HPDE6-E6E7 (cell line): ENCODE measurements at regions not wholly inside any gene's neighbourhood (a gene's known extent, or its start where the extent isn't known, plus 50 kb on each side); places are given as distances from the start of the nearest gene placed in this dataset.

Experiments used
- DNase-seq: peaks from one replicate; pipeline ENCODE4 v3.0.0; 2011; ENCODE audit warnings: missing footprints; ENCODE audit errors: extremely low spot score

DNA sequence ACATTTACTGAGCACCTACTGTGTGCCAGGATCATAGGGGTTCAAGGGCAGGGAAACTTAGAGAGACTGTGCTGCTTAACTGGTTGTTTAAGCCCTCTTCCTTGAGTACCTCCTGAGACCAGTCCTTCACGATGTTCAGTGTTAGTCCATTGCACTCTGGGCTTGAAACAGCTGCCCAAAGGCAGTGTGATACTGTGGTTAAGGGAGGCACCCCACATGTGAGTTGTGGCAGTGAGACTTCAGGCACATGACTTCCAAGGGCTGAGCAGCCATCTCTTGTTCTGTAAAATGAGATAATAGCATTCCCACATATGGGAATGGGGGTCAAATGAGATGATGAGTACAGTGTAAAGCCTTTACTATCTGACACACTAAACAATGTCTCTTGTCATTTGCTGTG, 75.1 kb downstream of the LINGO1 start:
- DNase-seq = no peak

DNA sequence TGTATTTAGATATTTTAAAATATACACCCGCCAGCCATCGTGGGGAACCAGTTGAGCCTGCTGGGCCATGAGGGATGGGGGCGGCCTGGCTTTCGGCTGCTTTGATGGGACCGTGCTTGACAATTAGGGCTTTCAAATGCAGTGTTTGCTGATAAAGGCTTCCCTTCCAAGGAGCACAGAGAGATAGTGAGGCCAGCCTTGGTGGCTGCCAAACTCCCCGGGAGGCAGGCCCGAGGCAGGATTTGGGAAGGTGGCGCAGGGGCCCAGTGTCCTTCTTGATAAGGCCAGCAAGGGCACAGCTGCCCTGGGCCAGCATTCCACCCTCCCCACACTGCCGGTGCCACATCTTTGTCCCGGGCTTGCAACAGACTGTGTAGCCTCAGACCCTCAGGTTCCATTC, 75.6 kb downstream of the LINGO1 start:
- DNase-seq = no peak

- DNase-seq = no peak
These were observed 76.1 kb downstream of the LINGO1 start for GRCh38 chr15:77556622-77557021.

DNA sequence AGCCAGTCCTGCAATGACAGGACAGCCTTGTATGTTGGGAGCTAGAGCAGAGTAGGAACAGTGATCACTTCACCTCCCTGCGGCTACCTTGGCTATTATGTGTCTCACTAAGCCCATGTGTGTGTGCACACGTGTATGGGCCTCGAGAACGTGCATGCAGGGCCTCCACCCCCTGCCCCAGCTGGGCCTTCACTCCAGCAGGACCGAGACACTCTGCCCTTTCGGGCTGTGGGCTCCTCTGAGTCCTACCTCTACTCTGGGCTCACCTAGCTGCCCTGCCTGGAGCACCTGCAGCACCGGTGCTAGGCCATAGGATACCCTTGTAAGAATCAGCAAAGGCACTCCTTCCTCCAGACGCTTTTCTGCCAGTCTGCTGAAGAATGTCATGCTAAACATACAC, 77.5 kb downstream of the LINGO1 start:
- DNase-seq = no peak

GRCh38 chr15:77554306-77555080, 78.2 kb downstream of the LINGO1 start:
- DNase-seq = no peak

- DNase-seq = no peak
These were observed 79.0 kb downstream of the LINGO1 start for GRCh38 chr15:77553695-77554094.

DNA sequence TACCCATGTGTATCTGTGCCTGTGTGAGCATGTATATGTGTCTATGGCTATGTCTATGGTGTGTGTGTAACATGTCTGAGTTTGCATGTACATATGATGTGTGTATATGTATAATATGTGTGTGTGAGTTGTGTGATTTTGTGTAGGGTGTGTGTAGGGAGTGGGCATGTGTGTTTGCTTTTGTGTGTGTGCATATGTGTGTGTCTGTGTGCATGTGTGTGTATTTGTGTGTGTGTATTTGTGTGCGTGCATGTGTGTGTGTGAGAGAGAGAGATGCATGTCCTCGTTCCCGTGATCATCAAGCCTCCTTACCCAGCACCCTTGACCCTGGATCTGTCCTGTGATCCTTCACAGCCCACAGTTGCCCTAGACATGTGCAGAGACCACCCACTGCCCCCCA, 79.5 kb downstream of the LINGO1 start:
- DNase-seq = no peak

GRCh38 chr15:77552066-77552465, 80.6 kb downstream of the LINGO1 start:
- DNase-seq = no peak

DNA sequence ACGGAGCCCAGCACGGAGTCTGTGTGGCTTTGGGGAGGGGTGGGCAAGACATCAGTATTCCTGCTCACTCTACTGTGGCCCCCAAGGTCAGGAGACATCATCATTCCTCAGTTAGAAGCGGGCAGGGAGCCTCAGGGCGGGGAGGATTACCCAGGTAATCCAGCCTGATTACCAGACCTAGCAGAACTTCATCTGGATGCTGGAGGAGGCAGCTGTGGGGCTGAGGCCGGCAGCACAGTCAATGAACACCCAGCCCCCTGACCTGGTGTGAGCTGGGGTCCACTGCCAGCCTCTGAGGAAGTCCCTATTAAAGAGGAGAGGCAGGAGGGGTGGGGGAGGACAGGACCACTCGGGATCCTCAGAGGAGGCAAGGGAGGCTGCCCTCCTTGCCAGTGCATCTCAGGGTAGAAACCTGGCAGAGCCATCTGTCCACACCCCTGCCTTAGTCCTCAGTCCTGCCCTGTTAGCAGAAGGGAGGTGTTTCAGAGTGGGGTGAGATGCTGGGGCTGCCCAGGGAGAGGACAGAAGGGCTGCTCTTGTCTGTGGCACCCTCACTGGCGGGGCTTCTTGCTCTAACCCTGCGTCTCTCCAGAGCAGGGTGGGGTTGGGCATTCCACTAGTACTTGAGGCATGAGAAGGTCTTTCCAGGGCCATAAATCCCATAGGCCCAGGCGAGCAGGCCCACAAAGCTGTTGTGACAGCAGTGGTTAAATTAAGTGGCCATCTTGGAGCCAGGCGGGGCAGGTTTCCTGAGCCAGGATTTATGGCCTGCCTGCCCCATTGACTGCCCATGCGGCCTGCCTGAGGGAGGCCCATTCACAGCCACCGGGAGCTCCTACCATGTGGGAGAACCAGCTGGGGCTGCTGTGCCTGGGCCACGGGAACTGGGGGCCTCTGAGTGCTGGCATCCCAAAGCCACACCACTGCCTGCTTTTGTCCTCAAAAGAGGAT, 82.1 kb downstream of the LINGO1 start:
- DNase-seq = no peak

GRCh38 chr15:77549576-77550288, 83.0 kb downstream of the LINGO1 start:
- DNase-seq = no peak

DNA sequence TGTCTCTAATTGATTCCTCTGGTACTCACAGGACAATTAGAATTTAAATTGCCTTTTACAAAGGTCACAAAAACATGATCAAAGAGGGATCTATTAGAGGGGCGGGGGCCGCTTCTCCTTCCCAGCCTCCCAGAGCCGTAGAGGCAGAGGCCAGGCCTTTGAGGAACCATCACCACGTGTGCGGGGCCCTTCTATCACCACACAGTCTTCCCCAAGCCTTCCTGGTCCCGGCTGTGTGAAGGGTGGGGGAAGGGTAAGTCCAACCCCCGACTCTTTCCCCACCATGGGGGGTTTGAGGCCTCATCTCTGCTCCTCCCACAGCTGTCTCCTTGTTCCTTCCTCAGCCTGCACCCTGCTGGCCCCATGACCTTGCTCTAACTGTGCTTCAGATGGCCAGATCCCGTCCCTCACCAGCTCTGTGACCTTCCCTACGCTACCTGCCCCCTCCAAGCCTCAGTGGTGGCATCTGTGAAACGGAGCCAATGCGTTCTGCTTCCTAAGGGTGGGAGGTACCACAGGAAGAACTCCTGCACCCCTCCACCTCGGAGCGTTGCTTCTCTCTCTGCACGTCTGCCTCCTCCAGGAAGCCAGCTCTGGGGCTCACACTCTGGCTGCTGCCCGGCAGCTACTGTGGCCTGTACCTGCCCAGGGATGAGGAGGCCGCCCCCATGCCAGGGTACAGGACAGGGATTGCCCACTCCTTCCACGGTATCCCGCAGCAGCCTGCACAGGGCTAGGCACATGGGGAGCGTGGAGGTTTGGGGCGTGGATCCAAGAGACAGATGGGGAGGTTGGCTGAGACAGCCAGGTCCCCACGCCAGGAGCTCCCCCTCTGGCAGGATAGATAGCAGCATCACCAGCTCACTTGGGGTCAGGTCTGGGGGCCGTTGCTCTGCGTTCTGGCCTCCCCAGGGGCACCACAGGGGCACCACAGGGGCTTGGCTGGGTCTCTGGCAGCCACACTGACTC, 83.8 kb downstream of the LINGO1 start:
- DNase-seq = no peak

GRCh38 chr15:77547801-77548588, 84.7 kb downstream of the LINGO1 start:
- no peak for DNase-seq

DNA sequence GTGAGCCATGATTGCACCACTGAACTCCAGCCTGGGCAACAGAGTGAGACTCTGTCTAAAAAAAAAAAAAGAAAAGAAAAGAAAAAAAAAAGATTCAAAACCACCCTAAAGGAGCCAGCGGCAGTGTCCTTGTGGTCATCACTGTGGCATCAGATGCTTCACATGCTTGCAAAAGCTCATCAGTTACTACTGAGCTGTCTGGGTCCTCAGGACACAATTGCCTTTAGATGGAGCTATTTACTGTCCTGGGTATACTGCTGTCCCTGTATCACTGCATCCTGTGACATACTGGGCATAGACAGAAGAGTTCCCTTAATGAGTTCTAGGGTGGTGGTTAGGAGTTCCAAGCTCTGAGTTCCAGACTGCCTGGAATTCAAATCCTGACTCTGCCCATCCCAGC, 85.8 kb downstream of the LINGO1 start:
- DNase-seq = no peak

GRCh38 chr15:77546050-77546501, 86.6 kb downstream of the LINGO1 start:
- peak; percentile 54 for DNase-seq

GRCh38 chr15:77545058-77545457, 87.7 kb downstream of the LINGO1 start:
- no peak for DNase-seq

GRCh38 chr15:77544162-77544561, 88.5 kb downstream of the LINGO1 start:
- DNase-seq = no peak

- DNase-seq = peak; percentile 83
These were observed 89.4 kb downstream of the LINGO1 start for GRCh38 chr15:77543159-77543882.

- no peak for DNase-seq
These were observed 90.2 kb downstream of the LINGO1 start for GRCh38 chr15:77542491-77543001.
